VCaP (cell line): ENCODE measurements at regions not wholly inside any gene's neighbourhood (a gene's known extent, or its start where the extent isn't known, plus 50 kb on each side); places are given as distances from the start of the nearest gene placed in this dataset.

Source experiments
- H3K27ac ChIP-seq: fragments of 450-650 bp; 2 replicates; pipeline ENCODE4 v1.5.1; 2017
- TF ChIP-seq, protein P1 (sequence below): fragments of 450-650 bp; conservative IDR thresholded peaks from 2 replicates; pipeline ENCODE4 v1.5.1; 2017; ENCODE audit warnings: mild to moderate bottlenecking, moderate library complexity

DNA sequence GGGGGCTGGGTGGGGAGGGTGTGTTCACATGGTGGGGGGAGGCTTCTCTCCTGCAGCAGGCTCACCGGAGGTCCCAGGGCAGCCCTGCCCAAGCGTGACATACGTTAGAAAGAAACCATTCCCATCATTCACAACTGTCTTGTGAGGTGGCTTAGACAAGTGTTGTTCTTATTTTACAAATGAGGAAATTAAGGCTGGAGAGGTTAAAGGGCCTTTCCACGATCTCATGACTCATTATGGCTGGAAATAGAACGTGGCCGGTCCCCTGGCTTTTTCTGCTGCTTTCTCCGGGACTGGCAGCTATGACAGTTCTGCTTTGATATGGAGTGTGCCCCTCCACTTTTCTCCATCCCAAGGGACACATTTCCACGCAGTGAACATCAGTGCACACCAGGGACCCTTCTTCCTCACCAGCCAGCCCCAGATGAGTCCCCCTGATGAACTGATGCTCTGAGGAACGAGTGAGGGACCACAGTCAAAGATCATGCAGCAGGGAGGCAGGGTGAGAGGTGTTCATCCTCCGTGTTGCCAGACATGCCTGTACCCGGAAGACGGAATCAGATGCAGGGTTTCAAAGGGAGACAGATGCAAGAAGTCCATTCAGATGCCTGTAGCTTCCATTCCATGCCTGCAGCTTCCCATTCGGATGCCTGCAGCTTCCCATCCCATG is 64.0 kb upstream of the ACSL1 start:
- TF ChIP-seq, protein P1, sequence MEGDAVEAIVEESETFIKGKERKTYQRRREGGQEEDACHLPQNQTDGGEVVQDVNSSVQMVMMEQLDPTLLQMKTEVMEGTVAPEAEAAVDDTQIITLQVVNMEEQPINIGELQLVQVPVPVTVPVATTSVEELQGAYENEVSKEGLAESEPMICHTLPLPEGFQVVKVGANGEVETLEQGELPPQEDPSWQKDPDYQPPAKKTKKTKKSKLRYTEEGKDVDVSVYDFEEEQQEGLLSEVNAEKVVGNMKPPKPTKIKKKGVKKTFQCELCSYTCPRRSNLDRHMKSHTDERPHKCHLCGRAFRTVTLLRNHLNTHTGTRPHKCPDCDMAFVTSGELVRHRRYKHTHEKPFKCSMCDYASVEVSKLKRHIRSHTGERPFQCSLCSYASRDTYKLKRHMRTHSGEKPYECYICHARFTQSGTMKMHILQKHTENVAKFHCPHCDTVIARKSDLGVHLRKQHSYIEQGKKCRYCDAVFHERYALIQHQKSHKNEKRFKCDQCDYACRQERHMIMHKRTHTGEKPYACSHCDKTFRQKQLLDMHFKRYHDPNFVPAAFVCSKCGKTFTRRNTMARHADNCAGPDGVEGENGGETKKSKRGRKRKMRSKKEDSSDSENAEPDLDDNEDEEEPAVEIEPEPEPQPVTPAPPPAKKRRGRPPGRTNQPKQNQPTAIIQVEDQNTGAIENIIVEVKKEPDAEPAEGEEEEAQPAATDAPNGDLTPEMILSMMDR, result no peak

DNA sequence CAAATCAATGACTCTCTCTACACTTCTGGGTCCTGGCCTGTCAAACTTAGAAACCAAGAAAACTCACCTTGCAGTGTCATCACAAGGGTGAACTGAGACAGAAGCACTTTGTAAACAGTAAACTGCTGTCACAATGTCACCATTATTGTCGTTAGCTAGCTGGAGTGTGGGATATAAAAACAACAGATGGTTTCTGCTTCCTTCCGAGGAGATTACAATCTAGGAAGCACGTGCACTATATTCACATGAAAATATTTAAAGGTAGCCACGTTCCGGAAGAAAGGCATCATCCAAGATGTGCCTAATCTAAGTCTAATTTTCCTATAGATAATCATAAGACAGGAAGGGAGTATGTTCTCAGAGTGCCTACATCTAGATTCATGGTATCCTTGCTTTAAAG is 64.7 kb upstream of the ACSL1 start:
- peak overlapping the region; percentile 77 for H3K27ac ChIP-seq
- TF ChIP-seq, protein P1, result no peak

More for the DNA sequence above, 64.0 kb upstream of the ACSL1 start:
- peak overlapping the region; percentile 77 for H3K27ac ChIP-seq

DNA sequence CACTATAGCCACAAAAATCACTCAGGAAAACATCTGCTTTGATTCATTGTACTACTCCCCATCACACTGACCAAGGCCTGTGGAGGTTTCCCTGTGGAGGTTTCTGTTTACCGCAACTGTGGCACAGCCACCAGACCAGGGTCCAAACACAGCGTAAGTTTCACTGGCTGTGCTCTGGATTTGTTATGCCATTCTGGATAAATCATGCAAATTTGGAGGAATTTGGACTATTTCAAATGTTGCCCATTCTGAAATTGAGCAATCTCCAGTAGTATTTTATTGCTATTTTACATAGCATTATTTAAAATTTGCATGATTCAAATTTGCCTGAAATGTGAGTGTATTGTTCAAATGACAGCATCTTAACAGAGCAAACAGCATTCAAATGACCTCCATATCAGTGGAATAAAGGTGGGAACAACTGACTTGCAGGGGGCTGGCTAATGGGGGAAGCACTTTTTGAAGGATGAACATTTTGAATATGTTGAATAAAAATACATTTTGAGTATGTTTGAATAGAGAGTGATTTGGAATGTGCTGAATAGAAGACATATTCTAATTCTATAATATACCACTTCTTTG is 66.1 kb upstream of the ACSL1 start:
- TF ChIP-seq, protein P1, result no peak
- H3K27ac ChIP-seq, result peak overlapping the region; percentile 77

DNA sequence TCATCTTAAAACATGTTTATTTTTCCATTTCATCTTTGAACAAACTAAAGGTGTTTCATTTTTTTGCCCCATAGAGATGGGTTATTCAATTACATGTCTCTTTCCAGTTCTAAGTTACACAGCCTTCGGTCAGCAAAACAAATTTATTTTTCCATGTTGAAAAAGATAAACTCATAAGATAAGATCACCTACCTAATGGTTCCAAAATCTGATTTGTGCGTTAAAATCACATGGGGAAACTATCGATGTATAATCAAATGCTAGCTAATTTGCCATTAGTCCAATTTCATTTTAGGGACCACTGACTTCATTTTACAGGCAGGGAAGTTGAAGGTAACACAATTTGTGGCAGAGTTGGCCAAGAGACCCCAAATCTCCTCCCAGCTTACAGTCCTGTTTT is 67.2 kb upstream of the ACSL1 start:
- H3K27ac ChIP-seq, result peak overlapping the region; percentile 77
- TF ChIP-seq, protein P1, result no peak

DNA sequence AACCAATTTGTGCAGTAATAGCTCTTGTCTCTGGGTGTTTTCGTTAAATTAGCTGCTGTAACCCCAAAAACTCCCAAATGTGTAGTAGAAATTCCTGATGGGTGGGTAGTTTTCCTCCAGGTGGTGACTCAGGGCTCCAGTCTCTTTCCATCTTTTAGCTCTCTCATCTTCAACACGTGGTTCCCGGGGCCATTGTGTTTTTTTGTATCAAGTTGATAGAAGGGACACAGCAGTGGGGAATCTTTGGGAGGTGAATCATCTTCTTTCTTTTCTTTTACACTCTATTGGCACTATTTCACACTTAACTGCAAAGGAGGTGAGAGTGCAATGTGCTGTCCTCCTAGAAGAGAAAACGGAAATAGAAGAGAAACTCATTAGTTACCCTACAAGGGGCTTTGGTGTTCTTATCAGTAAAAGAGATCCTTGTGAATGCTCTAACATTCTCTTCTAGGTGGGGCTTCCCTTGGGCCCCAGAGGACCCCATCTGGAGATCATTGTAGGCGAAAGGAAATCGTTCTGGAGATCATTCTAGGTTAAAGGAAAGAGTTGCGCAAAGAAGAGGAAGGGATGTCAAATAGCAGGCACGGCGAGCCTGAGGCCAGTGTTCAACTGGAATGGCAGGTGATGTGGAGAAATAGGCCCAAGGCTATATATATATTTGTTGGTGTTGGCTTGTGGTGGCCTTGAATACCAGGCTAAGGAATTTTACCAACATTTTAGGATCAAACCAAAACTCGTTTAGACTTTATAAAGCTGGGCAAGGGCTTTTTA is 68.2 kb upstream of the ACSL1 start:
- TF ChIP-seq, protein P1, result no peak
- H3K27ac ChIP-seq, result peak overlapping the region; percentile 77

DNA sequence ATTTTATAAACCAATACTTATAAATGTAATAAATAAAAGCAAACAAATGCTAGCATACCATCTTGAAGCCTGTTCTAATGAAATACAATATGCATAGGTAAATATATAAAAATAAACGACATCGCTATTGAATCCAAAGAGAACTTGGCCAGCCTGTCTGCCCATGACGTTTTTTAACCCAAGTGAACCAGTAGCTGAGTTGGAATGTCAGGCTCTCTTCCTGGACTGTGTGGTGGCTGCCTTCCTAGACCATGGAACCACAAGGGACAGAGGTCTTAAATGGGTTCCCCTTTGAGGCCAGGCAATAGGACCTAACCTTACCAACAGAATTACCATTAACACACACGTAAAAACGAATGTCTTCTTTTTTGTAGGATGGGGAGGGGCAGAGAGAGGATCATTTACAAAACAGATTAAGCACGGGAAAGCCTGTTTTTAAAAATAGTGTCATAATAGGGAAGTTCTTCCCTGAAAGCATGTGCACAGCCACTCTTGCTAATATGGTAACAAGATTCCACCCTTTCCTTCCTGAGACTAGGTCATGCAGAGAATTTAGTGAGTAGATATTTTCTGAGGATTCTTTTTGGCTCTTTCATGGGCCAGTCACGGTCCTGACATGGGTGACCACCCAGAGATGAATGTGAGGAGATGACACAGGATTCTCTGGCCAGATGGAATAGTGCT is 69.4 kb upstream of the ACSL1 start:
- TF ChIP-seq, protein P1, result no peak
- H3K27ac ChIP-seq, result peak overlapping the region; percentile 77
